ENCODE measurements at regions not wholly inside any gene's neighbourhood (a gene's known extent, or its start where the extent isn't known, plus 50 kb on each side); places are given as distances from the start of the nearest gene placed in this dataset.

DNA sequence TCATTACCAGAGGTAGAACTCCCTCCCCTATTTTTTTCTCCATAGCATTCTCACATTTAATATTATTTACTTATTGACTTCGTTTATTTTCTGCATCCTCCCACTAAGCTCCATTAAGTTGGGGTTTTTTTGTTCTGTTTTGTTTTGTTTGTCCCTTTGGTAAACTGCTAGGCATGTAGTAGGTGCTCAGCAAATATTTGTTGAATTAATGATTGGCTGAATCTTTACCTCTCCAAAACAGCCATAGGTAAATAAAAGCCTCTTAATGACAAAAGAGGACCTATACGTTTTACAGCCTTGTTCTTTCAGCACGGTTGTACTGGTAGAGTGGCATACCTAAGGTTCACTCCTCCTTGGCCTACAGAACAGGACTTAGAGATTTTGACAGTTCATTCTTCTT is 52.0 kb downstream of the PRORP start:
- TF ChIP-seq CTCF (IDR thresholded peaks at IDR 0.05) (no peak), POLR2A (IDR thresholded peaks at IDR 0.05) (no peak)
